HG03196 (cell line): ENCODE measurements at regions not wholly inside any gene's neighbourhood (a gene's known extent, or its start where the extent isn't known, plus 50 kb on each side); places are given as distances from the start of the nearest gene placed in this dataset.
"Not testable (repeated sequence)": the region's sequence is repeated elsewhere in the genome, so short reads cannot be mapped to it uniquely, and the experiment has no call there.

Source experiments
- ATAC-seq: cut with Tn5 transposase; IDR thresholded peaks from one replicate; pipeline ENCODE4 v1.9.1; 2021; ENCODE audit not compliant: unreplicated experiment

DNA sequence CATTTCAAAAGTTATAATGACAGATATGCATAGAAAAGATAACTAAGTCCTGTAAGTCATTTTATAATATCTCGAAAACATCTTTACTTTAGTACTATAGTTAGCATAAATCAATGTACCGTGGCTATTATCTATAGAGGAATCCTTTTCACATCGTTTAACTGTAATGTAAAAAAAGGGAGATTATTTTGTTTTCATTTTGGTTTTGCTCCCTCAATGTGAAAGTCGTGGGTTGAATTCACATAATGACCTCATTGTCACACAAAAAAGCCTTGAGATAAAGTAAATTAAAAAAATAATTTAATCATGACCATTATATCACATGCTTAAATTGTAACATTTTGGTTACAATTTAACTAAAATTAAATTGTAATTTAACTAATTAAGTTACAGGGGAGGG lies 560.5 kb upstream of the POT1 start:
- no peak for ATAC-seq

DNA sequence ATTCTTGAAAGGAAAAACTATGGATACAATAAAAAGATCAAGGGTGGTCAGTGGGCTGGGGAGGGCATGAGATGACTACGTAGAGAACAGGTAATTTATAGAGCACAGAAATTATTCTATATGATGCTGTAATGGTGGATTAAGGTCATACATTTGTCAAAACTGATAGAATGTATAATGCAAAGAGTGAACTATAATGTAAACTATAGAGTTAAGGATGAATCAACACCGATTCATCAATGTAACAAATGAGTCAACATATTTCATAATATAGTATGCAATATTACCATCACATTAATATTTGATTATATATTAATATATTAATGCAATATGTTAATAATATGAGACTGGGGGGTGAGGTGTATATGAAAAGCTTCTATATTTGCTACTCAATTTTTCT lies 555.6 kb upstream of the POT1 start:
- no peak for ATAC-seq

DNA sequence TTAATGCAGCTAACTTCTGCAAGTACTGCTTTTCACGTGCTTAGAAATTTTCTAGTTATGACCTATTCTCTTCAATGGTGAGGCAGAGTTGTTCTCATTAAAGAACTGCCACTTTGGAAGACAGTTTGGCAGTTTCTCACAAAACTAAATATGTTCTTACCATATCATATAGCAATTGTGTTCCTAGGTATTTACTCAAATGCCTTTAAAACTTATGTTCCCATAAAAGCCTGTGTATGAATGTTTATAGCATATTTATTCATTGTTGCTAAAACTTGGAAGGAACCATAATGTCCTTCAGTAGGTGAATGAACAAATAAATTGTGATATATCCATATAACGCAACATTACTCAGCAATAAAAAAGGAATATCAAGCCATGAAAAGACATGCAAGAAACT lies 555.1 kb upstream of the POT1 start:
- no peak for ATAC-seq

DNA sequence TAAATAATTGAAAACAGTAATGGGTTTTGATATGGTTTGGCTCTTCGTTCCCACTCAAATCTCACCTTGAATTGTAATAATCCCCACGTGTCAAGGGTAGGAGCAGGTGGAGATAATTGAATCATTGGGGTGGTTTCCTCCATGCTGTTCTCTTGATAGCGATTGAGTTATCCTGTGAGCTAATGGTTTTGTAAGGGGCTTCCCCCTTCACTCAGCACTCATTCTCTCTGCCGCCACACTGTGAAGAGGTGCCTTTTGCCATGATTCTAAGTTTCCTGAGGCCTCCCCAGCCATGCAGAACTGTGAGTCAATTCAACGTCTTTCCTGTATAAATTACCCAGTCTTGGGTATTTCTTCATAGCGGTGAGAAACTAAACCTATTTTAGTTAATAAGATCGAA lies 551.7 kb upstream of the POT1 start:
- ATAC-seq = no peak

DNA sequence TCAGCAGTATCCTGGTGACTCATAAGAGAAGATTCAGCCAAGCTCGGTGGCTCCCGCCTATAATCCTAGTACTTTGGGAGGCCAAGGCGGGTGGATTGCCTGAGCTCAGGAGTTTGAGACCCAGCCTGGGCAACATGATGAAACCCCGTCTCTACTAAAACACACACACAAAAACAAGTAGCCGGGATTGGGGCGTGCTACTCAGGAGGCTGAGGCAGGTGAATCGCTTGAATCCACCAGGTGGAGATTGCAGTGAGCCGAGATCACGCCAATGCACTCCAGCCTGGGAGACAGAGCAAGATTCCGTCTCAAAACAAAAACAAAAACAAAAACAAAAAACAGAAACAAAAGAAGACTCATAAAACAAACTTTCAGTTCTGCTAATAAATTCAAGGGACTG lies 551.1 kb upstream of the POT1 start:
- ATAC-seq = no peak

DNA sequence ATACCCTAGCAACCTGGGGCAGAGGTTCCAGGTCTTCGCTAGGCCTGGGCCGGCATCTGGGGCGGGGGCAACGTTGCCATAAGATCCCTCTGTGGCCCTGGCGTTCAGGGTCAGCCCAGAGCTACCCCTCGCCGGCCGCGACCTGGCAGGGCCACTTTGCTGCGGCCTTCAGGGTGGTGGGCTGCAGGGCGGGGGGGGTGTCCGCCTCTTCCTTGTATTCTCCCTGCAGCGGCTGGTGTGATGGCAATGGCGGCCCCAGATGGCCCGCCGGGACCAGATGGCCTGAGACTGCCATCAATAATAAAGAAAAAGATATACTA lies 539.2 kb upstream of the POT1 start:
- ATAC-seq = no peak

DNA sequence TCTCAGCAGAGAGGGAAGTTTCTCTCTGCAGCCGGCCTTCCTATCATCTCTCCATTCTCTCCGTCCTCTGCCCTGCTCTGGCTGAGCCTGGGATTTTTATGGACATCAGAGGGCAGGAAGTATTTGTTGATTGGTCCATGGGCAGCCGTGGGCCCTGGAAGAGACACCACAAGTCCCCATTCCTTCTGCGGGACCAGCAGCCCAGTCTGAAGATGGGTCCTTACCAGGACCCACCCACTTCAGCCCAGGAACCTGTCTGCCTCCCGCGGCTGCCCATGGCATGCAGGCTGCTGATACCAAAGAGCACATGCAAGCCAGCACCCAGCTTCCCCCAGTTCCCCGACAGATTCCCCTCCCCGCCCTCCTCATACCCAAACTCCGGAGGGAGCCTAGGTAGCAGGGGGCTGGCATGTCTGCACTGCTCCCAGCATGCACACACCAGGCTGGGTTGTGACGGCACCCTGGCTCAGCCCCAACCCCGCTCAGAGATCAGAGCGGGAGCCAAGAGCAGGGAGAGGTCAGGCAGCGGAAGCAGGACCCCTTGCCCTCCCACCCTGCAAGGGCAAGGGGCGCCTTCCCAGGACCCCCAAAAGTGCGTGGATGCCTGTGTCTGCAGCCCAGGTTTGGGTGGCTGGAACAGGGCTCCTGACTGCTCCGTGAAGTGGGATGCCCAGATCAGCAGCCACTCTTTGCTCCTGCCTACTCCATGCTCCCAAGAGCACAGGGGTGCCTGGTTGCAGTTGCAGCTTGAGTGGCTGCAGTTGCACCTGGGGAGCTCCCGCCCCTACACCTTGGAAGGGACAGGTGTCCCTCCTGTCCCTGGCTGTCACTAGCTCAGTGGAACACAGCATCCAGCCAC lies 538.6 kb upstream of the POT1 start:
- no peak for ATAC-seq

DNA sequence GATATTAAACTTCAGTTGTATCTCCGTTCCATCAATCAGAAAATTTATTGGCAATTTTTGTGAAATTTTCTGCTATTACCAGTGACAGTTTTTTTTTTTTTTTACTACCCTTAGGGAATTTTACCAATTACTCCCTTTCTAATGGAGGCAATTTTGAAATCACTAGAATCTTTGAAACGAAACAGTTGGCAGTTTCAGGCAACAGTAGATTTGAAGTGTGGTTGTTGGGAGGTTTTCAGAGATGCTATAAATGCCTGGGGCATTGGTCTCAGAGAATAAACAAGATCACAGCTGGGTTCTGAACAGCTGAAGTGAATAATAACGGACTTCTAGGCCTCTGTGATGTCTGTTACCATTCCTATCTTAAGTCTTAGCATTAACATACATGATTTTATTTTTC lies 535.9 kb upstream of the POT1 start:
- ATAC-seq = no peak

DNA sequence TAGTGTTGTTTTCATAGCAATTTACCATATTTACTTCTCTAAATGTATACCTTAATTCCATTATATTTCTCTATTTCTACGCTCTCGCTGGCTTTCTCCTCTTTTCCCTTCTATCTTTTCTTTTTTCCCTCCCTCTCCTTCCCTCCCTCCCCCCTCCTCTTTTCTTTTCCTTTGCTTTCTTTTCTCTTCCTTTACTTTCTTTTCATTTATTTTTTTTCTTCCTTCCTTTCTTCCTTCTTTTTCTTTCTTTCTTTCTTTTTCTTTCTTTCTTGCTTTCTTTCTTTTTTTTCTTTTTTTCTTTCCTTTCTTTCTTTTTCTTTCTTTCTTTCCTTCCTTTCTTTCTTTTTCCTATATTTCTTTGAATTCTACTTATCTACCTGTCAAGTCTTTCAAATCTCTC lies 533.0 kb upstream of the POT1 start:
- no peak for ATAC-seq

DNA sequence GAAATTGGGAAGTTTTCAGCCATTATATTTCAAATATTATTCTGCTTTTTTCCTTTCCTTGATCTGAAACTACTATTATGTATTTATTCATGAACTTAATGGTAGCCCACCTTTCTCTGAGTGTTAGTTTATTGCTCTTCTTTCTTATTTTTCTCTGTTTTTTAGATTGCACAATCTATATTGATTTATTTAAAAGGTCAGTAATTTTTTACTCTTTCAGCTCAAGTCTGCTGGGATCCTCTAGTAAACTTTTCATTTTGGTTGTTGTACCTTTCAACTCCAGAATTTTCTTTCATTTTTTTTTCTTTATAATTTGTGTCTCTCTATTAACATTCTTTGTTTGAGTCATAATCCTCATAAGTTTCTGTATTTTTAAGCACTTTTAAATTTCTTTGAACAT lies 529.4 kb upstream of the POT1 start:
- ATAC-seq = no peak

DNA sequence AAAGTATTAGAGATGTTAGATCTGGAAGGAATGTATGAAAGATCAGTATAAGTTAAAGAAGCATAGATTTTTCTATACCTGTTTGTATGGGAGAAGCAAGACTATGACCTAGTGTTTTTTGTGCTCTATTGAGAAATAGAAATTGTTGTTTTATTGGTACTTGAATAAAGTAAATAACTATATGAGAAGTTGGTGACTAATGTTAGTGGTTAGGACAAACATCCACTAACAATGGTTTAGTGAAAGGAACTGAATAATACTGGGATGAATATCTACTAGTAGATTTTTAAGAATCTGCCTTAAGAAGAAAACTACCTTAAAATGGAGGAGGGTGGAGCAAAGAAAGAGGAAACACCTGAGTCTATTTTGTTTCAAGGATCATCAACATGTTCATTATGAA lies 521.1 kb upstream of the POT1 start:
- no peak for ATAC-seq

DNA sequence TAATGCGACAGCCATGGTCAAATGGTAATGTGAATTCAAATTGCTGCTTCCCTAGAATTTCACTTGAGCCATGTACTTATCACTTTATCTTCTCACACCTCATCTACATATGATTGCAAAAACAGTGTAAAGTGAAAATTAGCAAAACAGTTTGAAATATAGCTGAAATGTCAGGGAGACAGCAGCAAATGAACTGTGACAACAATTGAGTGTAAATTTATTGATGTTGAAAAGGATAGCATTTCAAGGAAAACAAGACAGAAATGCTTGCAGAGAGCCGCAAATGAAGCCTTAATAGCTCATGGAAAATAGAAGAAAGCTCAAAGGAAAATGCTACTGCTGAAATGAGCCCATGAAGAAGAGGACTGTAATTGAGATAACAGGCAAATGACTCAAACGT lies 516.2 kb upstream of the POT1 start:
- ATAC-seq = no peak

DNA sequence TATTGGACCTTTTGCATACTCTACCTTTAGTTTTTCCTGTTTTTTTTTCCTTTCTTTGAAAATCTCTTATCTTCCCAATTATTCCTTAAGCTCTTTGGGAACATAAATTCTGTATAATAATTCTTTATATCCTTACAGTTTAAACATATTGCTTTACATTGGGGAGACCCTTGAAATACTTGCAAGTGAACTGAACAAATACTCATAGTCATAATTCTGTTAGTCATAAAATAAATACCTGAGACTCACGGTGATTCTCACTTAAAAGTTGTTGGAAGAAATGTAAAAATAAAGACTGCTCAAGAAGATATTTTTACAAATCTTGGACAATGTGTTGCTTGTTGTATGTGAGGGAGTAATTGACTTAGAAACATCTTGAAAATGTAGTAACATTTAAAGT lies 515.2 kb upstream of the POT1 start:
- ATAC-seq = no peak

DNA sequence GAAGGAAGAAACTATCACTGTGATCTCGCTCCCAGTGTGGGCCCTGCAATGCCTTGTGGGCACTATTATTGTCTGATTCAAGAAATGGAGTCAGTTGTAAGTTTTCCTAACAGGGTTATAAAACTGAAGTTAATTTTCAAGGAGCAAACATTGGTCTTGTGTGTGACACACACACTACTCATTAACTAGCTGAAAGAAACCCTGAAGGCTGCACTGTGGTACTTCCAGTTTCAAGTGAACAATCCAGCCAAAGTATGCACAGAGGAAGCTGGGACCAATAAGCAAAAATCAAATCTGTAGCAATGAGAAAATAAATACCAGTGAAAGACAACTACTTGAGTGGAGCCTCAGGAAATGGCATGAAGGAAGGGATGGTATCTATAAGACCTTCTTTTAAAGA lies 506.6 kb upstream of the POT1 start:
- no peak for ATAC-seq

DNA sequence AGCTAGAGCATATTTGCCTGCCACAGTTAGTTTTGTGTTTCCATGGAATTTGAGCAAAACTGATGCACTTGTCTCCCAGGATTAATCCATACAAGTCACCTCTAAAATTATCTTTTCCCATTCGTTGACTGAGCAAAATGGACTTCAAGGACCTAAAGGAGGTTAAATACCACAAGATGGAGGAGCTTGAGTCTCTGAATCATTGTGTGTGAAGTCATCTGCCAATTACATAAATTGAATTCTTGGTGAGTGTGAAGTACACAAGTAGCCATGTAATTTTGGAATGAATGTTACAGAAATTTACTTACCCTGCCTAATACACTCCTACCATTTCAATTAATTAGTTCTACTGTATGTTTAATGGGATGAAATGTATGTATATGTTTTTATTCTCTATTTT lies 501.7 kb upstream of the POT1 start:
- no peak for ATAC-seq

DNA sequence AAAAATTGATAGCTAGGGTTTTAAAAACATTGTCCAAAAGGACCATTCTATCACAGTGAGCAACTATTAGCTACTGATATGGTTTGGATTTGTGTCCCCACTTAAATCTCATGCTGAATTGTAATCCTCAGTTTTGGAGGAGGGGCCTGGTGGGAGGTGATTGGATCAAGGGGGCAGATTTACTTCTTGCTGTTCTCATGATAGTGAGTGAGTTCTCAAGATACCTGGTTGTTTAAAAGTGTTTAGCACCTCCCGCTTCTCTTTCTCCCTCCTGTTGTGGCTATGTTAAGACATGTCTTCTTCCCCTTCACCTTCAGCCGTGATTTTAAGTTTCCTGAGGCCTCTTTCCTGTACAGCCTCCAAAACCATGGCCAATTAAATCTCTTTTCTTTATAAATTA lies 500.4 kb upstream of the POT1 start:
- no peak for ATAC-seq

DNA sequence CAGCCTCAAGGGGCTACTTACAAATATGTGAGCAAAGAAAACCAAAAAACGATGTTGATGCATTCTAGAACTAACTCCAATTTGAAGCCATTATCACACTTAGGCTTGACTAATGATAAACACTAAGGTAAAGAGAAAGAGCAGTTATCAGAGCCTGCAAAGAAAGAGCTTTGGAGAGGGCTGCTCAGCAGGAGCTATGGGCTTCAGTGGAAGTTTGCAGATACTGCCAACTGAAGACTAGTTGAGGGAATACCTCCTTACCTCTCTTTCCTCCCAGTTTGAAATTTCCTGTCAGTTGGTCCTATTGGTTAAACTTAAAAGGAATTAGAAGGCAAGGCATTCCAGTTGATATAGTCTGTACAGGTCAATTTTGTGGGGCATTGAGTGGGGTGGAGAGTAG lies 498.1 kb upstream of the POT1 start:
- ATAC-seq = no peak

DNA sequence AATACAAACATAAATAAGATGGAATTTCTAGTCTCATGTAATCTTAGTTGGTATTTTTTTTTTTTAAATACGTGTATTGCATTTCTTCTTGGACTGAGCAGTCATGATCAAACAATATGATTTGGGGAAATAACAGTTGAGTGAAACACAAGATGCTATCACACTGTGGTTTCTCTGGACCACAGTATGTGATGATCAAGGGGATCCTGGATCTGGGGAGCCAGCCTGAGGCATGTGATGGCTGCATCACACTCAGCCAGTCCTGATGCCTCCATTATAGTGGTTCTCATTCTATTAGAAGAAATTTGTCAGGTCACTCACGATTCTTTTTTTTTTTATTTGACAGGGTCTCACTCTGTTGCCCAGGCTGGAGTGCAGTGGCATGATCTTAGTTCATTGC lies 495.9 kb upstream of the POT1 start:
- ATAC-seq = no peak

DNA sequence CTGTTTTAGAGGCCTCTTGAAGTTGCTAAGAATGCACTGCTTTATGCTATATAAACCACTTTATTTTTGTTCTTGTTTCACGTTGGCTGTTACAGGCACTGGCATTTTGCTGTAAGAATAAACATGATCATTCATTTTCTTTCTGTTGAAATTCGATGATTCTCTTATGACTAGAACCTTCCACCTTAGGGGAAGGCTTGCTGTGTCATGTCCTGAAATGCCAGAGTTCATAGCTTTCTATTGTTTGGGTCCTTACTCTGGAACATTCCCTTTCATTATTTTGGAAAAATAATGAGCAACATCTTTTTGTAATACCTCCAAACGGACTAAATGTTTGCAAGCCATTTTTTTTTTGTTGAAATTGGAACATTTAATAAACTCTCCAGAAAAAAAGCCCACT lies 495.1 kb upstream of the POT1 start:
- no peak for ATAC-seq

DNA sequence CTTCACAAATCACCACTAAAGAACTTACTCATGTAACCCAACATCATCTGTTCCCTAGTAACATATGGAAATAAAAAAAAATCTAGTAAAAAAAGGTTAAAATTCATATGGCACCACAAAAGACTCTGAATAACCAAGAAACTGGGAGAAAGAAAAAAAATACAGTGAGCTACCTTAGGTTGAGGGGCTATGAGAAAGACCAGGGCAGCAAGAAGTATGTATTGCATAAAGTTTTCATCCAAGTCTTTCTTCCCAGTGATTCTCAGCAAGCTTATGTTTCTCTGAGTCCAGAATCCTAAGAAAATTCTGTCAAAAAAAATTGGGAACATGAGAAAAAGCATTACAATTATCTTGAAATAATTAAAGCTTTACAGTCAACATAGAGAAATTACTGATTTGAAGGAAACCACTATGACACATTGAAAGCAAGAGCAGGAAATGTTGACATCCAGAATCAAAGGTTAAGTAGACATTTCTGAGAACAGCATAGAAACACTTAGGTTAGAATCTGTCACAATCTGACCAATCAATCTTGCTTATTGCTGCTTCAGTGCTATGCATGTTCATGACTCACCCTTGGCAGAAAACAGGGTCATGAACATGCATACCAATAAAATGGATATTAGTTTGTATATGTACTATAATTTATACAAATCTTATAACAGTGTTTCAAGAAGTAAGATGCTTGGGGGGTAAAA lies 494.0 kb upstream of the POT1 start:
- no peak for ATAC-seq

DNA sequence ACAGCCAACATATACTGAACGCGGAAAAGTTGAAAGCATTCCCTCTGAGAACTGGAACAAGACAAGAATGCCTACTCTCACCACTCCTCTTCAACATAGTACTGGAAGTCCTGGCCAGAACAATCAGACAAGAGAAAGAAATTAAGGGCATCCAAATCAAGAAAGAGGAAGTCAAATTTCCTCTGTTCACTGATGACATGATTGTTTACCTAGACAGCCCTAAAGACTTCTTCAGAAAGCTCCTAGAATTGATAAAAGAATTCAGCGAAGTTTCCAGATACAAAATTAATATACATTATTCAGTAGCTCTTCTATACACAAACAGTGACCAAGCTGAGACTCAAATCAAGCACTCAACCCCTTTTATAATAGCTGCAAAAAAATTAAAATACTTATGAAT lies 491.8 kb upstream of the POT1 start:
- not testable (repeated sequence) for ATAC-seq

DNA sequence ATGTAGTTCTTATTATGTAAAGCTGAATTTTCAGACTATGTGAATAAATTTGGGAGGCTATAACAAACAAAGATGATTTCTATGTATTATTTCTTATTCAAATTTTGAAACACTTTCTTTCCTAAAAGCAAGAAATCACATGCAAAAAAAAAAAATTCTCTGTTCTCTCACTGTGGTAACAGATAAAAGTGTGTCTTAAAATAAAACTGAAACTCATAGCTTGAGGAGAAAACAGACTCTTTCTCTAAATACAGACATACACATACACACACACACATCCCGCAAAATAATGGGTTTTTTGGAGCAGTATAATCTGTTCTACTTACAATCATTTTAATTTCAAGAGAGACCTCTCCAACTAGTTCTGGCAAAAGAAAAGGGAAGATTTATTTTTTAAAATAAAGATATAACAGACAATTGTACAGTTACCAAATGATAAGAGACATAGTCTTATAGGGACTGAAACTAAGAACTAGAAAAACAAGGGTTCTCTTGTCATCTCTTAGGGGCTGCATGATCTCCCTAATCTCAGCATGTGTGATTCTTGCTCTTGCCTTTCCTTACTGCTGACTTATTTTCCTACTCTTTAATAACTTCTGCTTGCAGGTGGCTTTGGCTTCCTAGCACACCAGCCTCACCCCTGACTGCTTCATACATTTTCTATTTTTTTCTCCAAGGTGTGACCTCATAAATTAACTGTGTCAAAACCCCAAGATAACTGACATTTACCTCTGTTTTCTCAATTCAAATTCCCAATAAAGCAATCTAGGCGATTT lies 483.5 kb upstream of the POT1 start:
- no peak for ATAC-seq
